Iris pigment epithelial cell (primary cell): ENCODE measurements at regions not wholly inside any gene's neighbourhood (a gene's known extent, or its start where the extent isn't known, plus 50 kb on each side); places are given as distances from the start of the nearest gene placed in this dataset.
"Not testable (repeated sequence)": the region's sequence is repeated elsewhere in the genome, so short reads cannot be mapped to it uniquely, and the experiment has no call there.

Experiments
- DNase-seq: peaks from one replicate; pipeline ENCODE4 v3.0.0-alpha.2; 2011; ENCODE audit warnings: low read depth

- DNase-seq: no peak
Measured at GRCh38 chr16:80121522-80121909, 419.3 kb upstream of the DYNLRB2 start.

GRCh38 chr16:80120899-80121521 lies 419.8 kb upstream of the DYNLRB2 start:
- DNase-seq: no peak

- DNase-seq: no peak
Measured at GRCh38 chr16:80117556-80118130, 423.1 kb upstream of the DYNLRB2 start.

DNA sequence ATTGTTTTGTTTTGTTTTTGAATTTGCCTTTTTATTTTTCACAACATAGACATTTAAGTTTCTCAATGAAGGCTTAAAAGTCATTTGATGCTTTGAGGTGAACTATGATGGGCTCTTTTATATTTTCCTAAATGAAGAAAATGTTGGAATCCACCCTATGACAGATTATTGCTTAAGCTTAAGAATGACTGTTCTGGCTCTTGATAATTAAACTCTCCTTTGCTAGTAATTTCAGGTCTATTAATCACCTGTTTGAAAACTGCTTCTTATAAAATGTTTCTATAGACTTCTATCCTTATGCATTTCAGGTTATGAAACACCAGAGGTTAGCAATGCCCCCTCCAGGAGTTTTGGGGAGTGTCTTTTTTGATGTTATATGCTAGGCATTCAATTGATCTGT lies 424.1 kb upstream of the DYNLRB2 start:
- no peak for DNase-seq

DNA sequence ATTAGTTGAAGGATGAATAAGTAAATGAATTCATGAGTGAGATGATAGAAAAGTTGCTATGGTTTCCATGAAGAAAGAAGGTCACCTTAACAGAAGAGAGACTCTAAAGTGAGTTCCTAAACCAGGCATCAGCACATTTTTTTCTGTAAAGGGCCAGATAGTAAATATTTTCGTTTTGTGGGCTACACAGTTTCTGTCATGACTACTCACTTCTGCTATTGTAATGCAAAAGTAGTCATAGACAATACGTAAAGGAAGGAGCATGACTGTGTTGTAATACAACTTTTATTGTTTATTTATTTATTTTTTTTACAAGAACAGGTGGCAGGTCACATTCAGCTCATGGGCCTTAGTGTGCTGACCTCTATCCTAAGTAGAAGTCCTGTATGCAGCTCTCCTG lies 426.1 kb upstream of the DYNLRB2 start:
- no peak for DNase-seq

- no peak for DNase-seq
Measured at GRCh38 chr16:80113873-80114574, 426.8 kb upstream of the DYNLRB2 start.

DNA sequence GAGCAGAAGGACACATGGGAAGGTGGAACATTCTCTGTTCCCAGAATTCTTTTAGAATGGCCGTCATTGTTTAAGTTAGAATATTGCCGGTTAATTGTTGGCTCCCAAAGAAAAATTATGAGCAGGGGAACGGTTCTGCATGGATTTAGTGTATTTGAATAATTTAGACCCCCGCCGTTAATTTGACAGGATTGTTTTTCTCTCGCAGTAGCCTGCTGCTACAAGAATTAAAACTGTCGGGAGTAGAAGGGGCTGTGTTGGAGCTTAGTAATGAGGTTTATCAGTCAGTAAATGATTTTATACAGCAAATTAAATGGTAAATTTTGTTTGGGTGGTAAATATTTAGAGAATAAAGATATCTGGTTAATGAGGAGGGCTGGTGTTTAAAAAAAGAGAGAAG lies 431.2 kb upstream of the DYNLRB2 start:
- DNase-seq: no peak

DNA sequence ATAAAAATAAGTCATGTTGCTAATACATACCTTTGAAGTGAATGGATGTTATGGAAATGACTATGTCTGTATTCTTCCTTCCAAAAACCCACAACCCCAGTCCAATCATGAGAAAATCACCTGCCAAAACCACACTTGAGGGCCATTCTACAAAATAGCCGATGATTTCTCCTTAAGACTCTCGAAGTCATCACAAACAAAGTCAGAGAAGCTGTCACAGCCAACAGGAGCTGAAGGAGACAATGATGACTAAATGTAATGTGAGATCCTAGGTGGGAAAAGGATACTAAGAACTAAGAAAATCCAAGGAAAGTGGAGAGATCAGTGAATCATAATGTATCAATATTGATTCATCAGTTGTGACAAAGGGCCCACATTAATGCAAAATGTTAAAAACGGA lies 432.9 kb upstream of the DYNLRB2 start:
- no peak for DNase-seq

- DNase-seq: no peak
Measured at GRCh38 chr16:80105751-80106150, 435.0 kb upstream of the DYNLRB2 start.

- DNase-seq: no peak
Measured at GRCh38 chr16:80105160-80105559, 435.6 kb upstream of the DYNLRB2 start.

DNA sequence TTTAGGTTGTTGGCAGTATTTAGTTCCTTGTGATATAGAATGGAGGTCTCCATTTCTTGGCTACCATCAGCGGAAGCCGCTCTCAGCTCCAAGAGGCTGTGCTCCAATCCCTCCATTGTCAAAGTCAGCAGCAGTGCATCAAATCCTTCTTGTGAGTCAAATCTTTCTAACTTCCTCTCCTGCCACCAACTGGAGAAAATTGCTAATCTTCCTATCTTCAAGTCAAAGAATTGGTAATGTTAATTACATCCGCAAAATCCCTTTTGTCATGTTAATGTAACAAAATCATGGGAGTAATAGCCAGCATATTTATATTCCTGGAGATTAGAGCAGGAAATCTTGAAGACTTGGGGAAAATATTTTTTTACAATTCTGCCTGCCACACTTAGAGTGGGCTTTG lies 436.4 kb upstream of the DYNLRB2 start:
- no peak for DNase-seq

GRCh38 chr16:80103463-80103862 lies 437.3 kb upstream of the DYNLRB2 start:
- no peak for DNase-seq

- DNase-seq: no peak
Measured at GRCh38 chr16:80100846-80101451, 439.8 kb upstream of the DYNLRB2 start.

DNA sequence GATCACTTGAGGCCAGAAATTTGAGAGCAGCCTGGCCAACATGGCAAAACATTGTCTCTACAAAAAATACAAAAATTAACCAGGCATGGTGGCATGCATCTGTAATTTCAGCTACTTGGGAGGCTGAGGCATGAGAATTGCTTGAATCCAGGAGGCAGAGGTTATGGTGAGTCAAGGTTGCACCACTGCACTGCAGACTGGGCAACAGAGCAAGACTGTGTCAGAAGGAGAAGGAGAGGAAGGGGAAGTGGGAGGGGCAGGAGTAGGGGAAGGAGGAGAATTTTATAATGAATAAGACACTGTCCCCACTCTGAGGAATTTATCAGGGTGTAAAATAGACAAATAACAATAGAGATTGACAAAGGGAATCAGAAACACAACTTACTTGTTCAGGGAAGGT lies 440.6 kb upstream of the DYNLRB2 start:
- no peak for DNase-seq

- DNase-seq: no peak
Measured at GRCh38 chr16:80097098-80097497, 443.7 kb upstream of the DYNLRB2 start.

DNA sequence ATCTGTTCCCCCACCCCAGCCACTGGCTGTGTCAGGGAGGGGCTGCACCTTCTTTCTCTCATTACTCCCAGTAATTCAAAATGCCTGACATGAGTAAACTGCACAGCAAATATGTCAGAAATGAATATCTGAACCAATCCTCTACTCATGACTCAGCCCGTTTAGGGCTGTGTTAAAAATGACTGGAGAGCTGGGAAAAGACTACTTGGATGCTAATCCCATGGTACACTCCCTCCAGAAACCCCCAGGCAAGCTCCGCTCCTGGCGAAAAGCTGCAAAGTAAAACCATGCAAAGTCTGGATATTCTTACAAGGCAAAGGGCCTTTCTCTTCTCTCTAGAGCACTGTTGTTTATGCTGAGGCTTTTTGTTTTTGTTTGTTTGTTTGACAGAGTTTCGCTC lies 448.1 kb upstream of the DYNLRB2 start:
- DNase-seq: peak; percentile 20

- not testable (repeated sequence) for DNase-seq
Measured at GRCh38 chr16:80091453-80091852, 449.3 kb upstream of the DYNLRB2 start.

DNA sequence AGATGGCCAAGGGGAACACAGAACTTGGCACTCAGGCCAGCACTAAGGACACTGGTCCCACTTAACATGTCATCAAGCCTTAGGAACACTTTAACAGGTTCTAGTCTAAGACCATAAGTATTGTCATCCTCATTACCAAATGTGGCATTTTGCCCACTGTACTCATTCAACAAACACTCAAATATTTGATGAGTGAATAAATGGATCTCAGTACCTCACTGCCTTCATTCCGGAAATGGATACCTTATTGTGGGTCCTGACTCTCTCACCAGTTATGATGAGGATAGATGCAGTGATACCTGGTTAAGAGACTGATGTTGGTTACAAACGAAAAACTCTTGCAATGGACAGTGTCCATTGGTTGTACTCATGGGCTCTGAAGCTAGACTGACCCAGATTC lies 455.2 kb upstream of the DYNLRB2 start:
- DNase-seq: no peak

DNA sequence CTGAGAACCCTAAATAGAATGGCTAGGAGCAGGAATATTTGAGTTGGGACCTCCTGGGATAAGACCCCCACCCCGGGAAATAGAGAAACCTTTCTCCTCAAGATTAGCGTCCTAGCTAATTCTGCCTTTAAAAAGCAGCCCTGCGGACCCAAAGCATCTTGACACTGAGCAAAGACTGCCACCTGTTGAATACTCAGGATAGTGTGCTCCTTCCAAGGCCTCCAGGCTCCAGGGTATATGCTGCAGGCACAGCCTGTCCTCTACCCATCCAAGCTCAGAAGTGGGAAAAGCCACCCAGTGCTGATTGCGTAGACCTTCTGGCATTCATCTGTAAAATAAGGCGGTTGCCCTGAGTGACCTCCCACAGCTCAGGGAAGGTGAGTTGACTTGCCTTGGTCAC lies 456.2 kb upstream of the DYNLRB2 start:
- DNase-seq: peak; percentile 67

- peak; percentile 13 for DNase-seq
Measured at GRCh38 chr16:80084163-80084562, 456.6 kb upstream of the DYNLRB2 start.

DNA sequence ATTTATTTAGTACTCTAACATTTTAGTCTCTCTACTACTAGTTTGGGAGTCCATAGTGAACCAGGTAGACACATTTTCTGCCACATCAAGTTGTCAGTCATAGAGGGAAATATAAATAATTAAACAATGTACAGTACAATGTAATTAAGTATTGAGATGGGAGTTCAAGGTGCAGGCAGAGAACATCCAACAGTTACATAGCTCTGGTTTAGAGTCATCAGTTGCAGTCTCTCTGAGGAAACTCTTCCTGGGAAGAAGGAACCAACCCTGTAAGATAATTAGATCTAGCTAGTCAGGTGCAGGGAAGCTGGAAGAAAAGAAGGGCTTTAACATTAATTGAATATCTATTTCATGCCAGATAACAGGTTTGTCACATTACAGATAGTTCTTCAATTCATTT lies 457.9 kb upstream of the DYNLRB2 start:
- no peak for DNase-seq

DNA sequence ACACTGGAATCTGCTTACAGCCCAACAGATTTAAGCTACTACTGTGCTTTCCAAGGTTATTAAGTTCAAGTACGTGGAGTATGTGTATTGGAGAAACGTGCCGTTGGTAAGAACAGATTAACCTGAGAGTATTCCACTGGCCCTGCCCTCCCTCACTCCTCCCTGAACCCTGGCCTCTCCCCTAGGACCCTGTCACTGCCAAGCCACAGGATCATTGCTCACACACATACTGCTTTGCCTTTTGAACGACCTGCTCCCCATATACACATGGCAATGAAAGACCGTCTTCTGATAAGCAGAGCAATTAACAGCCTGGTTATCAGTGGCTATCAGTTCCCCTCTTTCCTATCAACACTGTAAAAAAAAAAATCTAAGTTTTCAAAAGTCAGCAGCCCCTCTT lies 458.9 kb upstream of the DYNLRB2 start:
- DNase-seq: no peak

- DNase-seq: peak; percentile 27
Measured at GRCh38 chr16:80080287-80080851, 460.4 kb upstream of the DYNLRB2 start.
